ENCODE measurements at regions not wholly inside any gene's neighbourhood (a gene's known extent, or its start where the extent isn't known, plus 50 kb on each side); places are given as distances from the start of the nearest gene placed in this dataset.

- TF ChIP-seq CTCF (IDR thresholded peaks at IDR 0.05) (no peak), POLR2A (IDR thresholded peaks at IDR 0.05) (no peak)
Observed at GRCh38 chr18:49716035-49716434, 97.3 kb downstream of the ACAA2 start.
